ENCODE measurements at regions not wholly inside any gene's neighbourhood (a gene's known extent, or its start where the extent isn't known, plus 50 kb on each side); places are given as distances from the start of the nearest gene placed in this dataset.
A peak's percentile ranks its signal among the peaks of the same experiment; 100 is the strongest.

GRCh38 chr10:2414562-2414961 is 652.8 kb upstream of the PFKP start:
- ChIA-PET CTCF (no interaction called here), POLR2A (ENCODE audit: unreplicated experiment) (no interaction called here)
- intact Hi-C loops (cut with micrococcal nuclease): no loop called here
- no peak overlapping the region for H3K18ac ChIP-seq (ENCODE audit: low read depth, low read length)
- dilution Hi-C loops (cut with HindIII; ENCODE audit: low sequenced_read_pairs, unreplicated experiment): no loop called here
- H3K27ac ChIP-seq (ENCODE audit: insufficient read depth, low read length): no peak overlapping the region
- no peak overlapping the region for H2BK5ac ChIP-seq (ENCODE audit: low read depth, low read length, poor library complexity, severe bottlenecking)
- no CpG with 5 or more reads among the region's 4 CpGs for WGBS, 2 experiments (ENCODE audit: extremely low coverage in 2 of 2, insufficient read length in 1 of 2)
- H3K4ac ChIP-seq (ENCODE audit: low read depth, low read length): no peak overlapping the region
- no peaks in the 10 kb centered on the region for H3K79me1 ChIP-seq (ENCODE audit: low read depth in 1 of 2, low read length in 2 of 2)
- H2AFZ ChIP-seq (replicated peaks; ENCODE audit: low read length, poor library complexity): no peak overlapping the region
- no peak overlapping the region for H3K23ac ChIP-seq (ENCODE audit: low read depth, low read length)
- no TSS peak for BruUV-seq (replicated peaks)
- peaks cover 23% of the 10 kb centered on the region for H3K9me3 ChIP-seq (ENCODE audit: control insufficient read depth, insufficient read depth, low read length)
- H4K8ac ChIP-seq (ENCODE audit: low read depth in 2 of 2, low read length in 2 of 2): no peak overlapping the region
- H3K4me3 ChIP-seq (ENCODE audit: insufficient read depth, low read depth, low read length): no peak overlapping the region
- TF ChIP-seq MAFK (IDR thresholded peaks at IDR 0.05; ENCODE audit: low read depth, low read length): peak; percentile 75
- TF ChIP-seq MAZ (IDR thresholded peaks at IDR 0.05; ENCODE audit: borderline replicate concordance, low read depth, low read length): no peak
- no peak overlapping the region for H2BK15ac ChIP-seq (ENCODE audit: low read depth, low read length)
- no peak overlapping the region for H3K56ac ChIP-seq (ENCODE audit: extremely low read depth, insufficient read depth, low read length)
- no peak overlapping the region for H2BK120ac ChIP-seq (ENCODE audit: low read depth, low read length)
- H2AK5ac ChIP-seq (ENCODE audit: low read depth, low read length): no peak overlapping the region
- DNase-seq (no peak), ATAC-seq (ENCODE audit: low read depth) (no peak)
- in situ Hi-C loops (cut with MboI; ENCODE audit: low sequenced_read_pairs): no loop called here
- H4K5ac ChIP-seq (ENCODE audit: low read depth, low read length): no peak overlapping the region
- H3K4me1 ChIP-seq (ENCODE audit: control insufficient read depth, insufficient read depth, low read length): no peaks in the 10 kb centered on the region
- H2BK20ac ChIP-seq (ENCODE audit: low read depth, low read length): no peak overlapping the region
- H3K4me2 ChIP-seq (ENCODE audit: low read depth, low read length): no peak overlapping the region
- H3K9me1 ChIP-seq (ENCODE audit: insufficient read depth, low read length): no peaks in the 10 kb centered on the region
- H3K36me3 ChIP-seq (ENCODE audit: control insufficient read depth, insufficient read depth, low read length): no peaks in the 10 kb centered on the region
- no peak overlapping the region for H3K9ac ChIP-seq (ENCODE audit: low read depth, low read length)
- no peak overlapping the region for H4K91ac ChIP-seq (ENCODE audit: insufficient read depth, low read depth, low read length)
- no peak overlapping the region for H2AK9ac ChIP-seq (replicated peaks; ENCODE audit: low read depth, low read length, poor library complexity)
- no peaks in the 10 kb centered on the region for H4K20me1 ChIP-seq (ENCODE audit: insufficient read depth, low read length)
- H3K27me3 ChIP-seq (ENCODE audit: control insufficient read depth, insufficient read depth, low read length): no peaks in the 10 kb centered on the region
- H3K14ac ChIP-seq (replicated peaks; ENCODE audit: low read depth, low read length): no peak overlapping the region
